ENCODE measurements at regions not wholly inside any gene's neighbourhood (a gene's known extent, or its start where the extent isn't known, plus 50 kb on each side); places are given as distances from the start of the nearest gene placed in this dataset.

- TF ChIP-seq CTCF (IDR thresholded peaks at IDR 0.05; ENCODE audit: extremely low read depth in 1 of 2, insufficient read depth in 1 of 2, low read depth in 1 of 2, low read length in 2 of 2), result no peak
- no peak for TF ChIP-seq JUN (IDR thresholded peaks at IDR 0.05; ENCODE audit: borderline replicate concordance, insufficient read depth, insufficient read length, low read depth)
- no peak for TF ChIP-seq POLR2AphosphoS5 (IDR thresholded peaks at IDR 0.05; ENCODE audit: insufficient read depth, low read depth, low read length)
- no peak for TF ChIP-seq MAX (IDR thresholded peaks at IDR 0.05; ENCODE audit: insufficient read depth, insufficient read length)
- no peak for TF ChIP-seq MYC (IDR thresholded peaks at IDR 0.05; ENCODE audit: low read depth, low read length)
- TF ChIP-seq POLR2A (IDR thresholded peaks at IDR 0.05; ENCODE audit: low read depth, low read length), result no peak
- no peak for TF ChIP-seq GATA2 (IDR thresholded peaks at IDR 0.05; ENCODE audit: insufficient read depth, insufficient read length, low read depth, low read length)
- TF ChIP-seq EZH2 (IDR thresholded peaks at IDR 0.05; ENCODE audit: borderline replicate concordance, low read depth, low read length, severe bottlenecking), result no peak
- TF ChIP-seq FOS (IDR thresholded peaks at IDR 0.05; ENCODE audit: borderline replicate concordance, insufficient read depth, low read length), result no peak
These were observed 460.0 kb upstream of the RARB start for GRCh38 chr3:24968036-24968435.

Measured in endothelial cell of umbilical vein (primary cell).